ENCODE measurements at regions not wholly inside any gene's neighbourhood (a gene's known extent, or its start where the extent isn't known, plus 50 kb on each side); places are given as distances from the start of the nearest gene placed in this dataset.

- DNase-seq (ENCODE audit: low spot score) = no peak
These were observed 302.1 kb downstream of the TLE3 start for GRCh38 chr15:69795601-69796000.

GRCh38 chr15:69797051-69797595 is 300.6 kb downstream of the TLE3 start:
- no peak for DNase-seq (ENCODE audit: low spot score)

- no peak for DNase-seq (ENCODE audit: low spot score)
These were observed 300.1 kb downstream of the TLE3 start for GRCh38 chr15:69797615-69798014.

- DNase-seq (ENCODE audit: low spot score) = no peak
These were observed 299.1 kb downstream of the TLE3 start for GRCh38 chr15:69798481-69799250.

GRCh38 chr15:69801144-69801543 is 296.6 kb downstream of the TLE3 start:
- no peak for DNase-seq (ENCODE audit: low spot score)

- no peak for DNase-seq (ENCODE audit: low spot score)
These were observed 295.3 kb downstream of the TLE3 start for GRCh38 chr15:69802432-69802831.

- DNase-seq (ENCODE audit: low spot score) = no peak
These were observed 292.9 kb downstream of the TLE3 start for GRCh38 chr15:69804786-69805185.

- no peak for DNase-seq (ENCODE audit: low spot score)
These were observed 292.3 kb downstream of the TLE3 start for GRCh38 chr15:69805248-69805953.

GRCh38 chr15:69806287-69806915 is 291.3 kb downstream of the TLE3 start:
- no peak for DNase-seq (ENCODE audit: low spot score)

GRCh38 chr15:69807721-69808120 is 290.0 kb downstream of the TLE3 start:
- DNase-seq (ENCODE audit: low spot score) = no peak

GRCh38 chr15:69808756-69809155 is 289.0 kb downstream of the TLE3 start:
- no peak for DNase-seq (ENCODE audit: low spot score)

- DNase-seq (ENCODE audit: low spot score) = no peak
These were observed 288.3 kb downstream of the TLE3 start for GRCh38 chr15:69809421-69809820.

GRCh38 chr15:69810431-69811354 is 287.0 kb downstream of the TLE3 start:
- DNase-seq (ENCODE audit: low spot score) = peak; percentile 49

- peak; percentile 89 for DNase-seq (ENCODE audit: low spot score)
These were observed 284.9 kb downstream of the TLE3 start for GRCh38 chr15:69812861-69813261.

GRCh38 chr15:69813881-69814280 is 283.8 kb downstream of the TLE3 start:
- DNase-seq (ENCODE audit: low spot score) = peak; percentile 88

GRCh38 chr15:69814932-69815331 is 282.8 kb downstream of the TLE3 start:
- DNase-seq (ENCODE audit: low spot score) = no peak

GRCh38 chr15:69815793-69816192 is 281.9 kb downstream of the TLE3 start:
- DNase-seq (ENCODE audit: low spot score) = no peak

- DNase-seq (ENCODE audit: low spot score) = no peak
These were observed 281.2 kb downstream of the TLE3 start for GRCh38 chr15:69816522-69816921.

- no peak for DNase-seq (ENCODE audit: low spot score)
These were observed 279.2 kb downstream of the TLE3 start for GRCh38 chr15:69818529-69818928.

- no peak for DNase-seq (ENCODE audit: low spot score)
These were observed 278.3 kb downstream of the TLE3 start for GRCh38 chr15:69819371-69819770.

GRCh38 chr15:69820819-69821218 is 276.9 kb downstream of the TLE3 start:
- no peak for DNase-seq (ENCODE audit: low spot score)

All from SW480 (cell line).